Calu3 (cell line): ENCODE measurements at regions not wholly inside any gene's neighbourhood (a gene's known extent, or its start where the extent isn't known, plus 50 kb on each side); places are given as distances from the start of the nearest gene placed in this dataset.

Source experiments
- BruUV-seq: library from RNA; stranded (reverse); fragments of 400-500 nt; replicated peaks from 2 replicates; lab custom pipeline; 2021; lab: Mats Ljungman, UMichigan
- CTCF ChIA-PET: fragments of 300-600 bp; sonication (Branson Sonifier 250); formaldehyde crosslinking; loops from one replicate; lab custom pipeline; 2022; ENCODE audit warnings: antibody characterized with exemption; lab: Charles Lee
- DNase-seq: peaks from one replicate; pipeline ENCODE4 v3.0.0; 2022
- H3K27ac Mint-ChIP-seq: one replicate; pipeline ENCODE4 v1.8.0; 2022; ENCODE audit warnings: mixed read lengths; ENCODE audit not compliant: unreplicated experiment
- H3K27me3 Mint-ChIP-seq: one replicate; pipeline ENCODE4 v1.8.0; 2022; ENCODE audit warnings: mixed read lengths; ENCODE audit not compliant: unreplicated experiment
- H3K36me3 Mint-ChIP-seq: one replicate; pipeline ENCODE4 v1.8.0; 2022; ENCODE audit warnings: mild to moderate bottlenecking, moderate library complexity, mixed read lengths; ENCODE audit not compliant: insufficient read depth, unreplicated experiment
- H3K4me1 Mint-ChIP-seq: one replicate; pipeline ENCODE4 v1.8.0; 2022; ENCODE audit warnings: mild to moderate bottlenecking, low read depth, mixed read lengths; ENCODE audit not compliant: unreplicated experiment
- H3K4me3 Mint-ChIP-seq: one replicate; pipeline ENCODE4 v1.8.0; 2022; ENCODE audit warnings: mild to moderate bottlenecking, low read depth, moderate library complexity, mixed read lengths; ENCODE audit not compliant: unreplicated experiment
- H3K9me3 Mint-ChIP-seq: one replicate; pipeline ENCODE4 v1.8.0; 2022; ENCODE audit warnings: low read depth, mixed read lengths; ENCODE audit not compliant: unreplicated experiment
- intact Hi-C: fragments of 100-400 bp; cut with micrococcal nuclease; formaldehyde crosslinking; loops from one replicate; pipeline ENCODE4 v1.10.0; 2022; ENCODE audit not compliant: unreplicated experiment
- TF ChIP-seq, protein P1 (sequence below): fragments of 200-600 bp; IDR thresholded peaks from one replicate; pipeline ENCODE4 v1.8.0; 2022; ENCODE audit warnings: antibody characterized with exemption; ENCODE audit not compliant: unreplicated experiment

GRCh38 chr11:11789735-11790369, 51.9 kb upstream of the USP47 start:
- peak; percentile 38 for DNase-seq
- BruUV-seq, result no TSS peak
- Mint-ChIP-seq H3K4me1 (peaks cover 8% of the 10 kb centered on the region), H3K27me3 (peaks cover 5% of the 10 kb centered on the region), H3K36me3 (no peaks in the 10 kb centered on the region), H3K27ac (no peak overlapping the region), H3K4me3 (no peak overlapping the region), H3K9me3 (no peaks in the 10 kb centered on the region)
- TF ChIP-seq, protein P1, sequence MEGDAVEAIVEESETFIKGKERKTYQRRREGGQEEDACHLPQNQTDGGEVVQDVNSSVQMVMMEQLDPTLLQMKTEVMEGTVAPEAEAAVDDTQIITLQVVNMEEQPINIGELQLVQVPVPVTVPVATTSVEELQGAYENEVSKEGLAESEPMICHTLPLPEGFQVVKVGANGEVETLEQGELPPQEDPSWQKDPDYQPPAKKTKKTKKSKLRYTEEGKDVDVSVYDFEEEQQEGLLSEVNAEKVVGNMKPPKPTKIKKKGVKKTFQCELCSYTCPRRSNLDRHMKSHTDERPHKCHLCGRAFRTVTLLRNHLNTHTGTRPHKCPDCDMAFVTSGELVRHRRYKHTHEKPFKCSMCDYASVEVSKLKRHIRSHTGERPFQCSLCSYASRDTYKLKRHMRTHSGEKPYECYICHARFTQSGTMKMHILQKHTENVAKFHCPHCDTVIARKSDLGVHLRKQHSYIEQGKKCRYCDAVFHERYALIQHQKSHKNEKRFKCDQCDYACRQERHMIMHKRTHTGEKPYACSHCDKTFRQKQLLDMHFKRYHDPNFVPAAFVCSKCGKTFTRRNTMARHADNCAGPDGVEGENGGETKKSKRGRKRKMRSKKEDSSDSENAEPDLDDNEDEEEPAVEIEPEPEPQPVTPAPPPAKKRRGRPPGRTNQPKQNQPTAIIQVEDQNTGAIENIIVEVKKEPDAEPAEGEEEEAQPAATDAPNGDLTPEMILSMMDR, result peak; percentile 47
- CTCF ChIA-PET, result no interaction called here
- intact Hi-C loops, result loop anchor here (2.0 to 5.0 kb wide), 9 partner anchors 59 to 1018 kb away; partner anchors contain the start of gene GALNT18

DNA sequence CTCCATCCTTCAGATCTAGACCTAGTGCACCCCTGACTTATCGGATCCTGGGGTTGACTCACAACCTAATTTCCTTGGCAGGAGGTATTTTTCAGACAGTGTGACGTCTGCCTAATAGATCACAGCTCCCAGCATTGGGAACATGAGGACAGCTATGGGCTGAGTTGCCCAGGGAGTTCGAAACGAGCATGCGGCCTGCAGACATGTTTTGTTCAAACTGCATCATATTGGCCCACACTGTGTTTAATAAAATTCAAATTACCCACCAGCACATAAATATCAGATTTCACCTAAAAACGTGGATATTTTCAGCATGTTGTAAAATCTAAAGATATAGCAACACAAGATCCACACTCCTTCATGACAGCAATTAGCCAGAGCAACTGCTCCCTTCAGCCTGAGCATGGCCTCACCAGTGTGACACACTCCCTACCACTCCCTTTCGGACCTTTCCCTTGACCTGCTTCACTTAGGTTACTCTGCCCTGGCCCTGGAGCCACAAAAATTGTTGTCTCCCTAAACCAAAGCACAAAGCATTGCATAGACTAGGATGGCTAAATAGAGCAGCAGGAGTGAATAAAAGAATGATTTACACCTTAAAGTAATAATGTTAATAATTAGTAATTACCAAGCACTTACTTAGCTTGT, 53.6 kb upstream of the USP47 start:
- Mint-ChIP-seq H3K9me3 (no peaks in the 10 kb centered on the region), H3K36me3 (no peaks in the 10 kb centered on the region), H3K27me3 (peaks cover 11% of the 10 kb centered on the region), H3K4me1 (peaks cover 15% of the 10 kb centered on the region), H3K27ac (no peak overlapping the region), H3K4me3 (no peak overlapping the region)
- no TSS peak for BruUV-seq
- CTCF ChIA-PET, result interaction anchor here (0.8 to 3.4 kb wide), 5 partner anchors 166 to 1017 kb away, joined by 3 to 56 read pairs (median 4); partner anchors contain the start of gene GALNT18
- intact Hi-C loops, result loop anchor here (2.0 to 5.0 kb wide), 9 partner anchors 61 to 1016 kb away; partner anchors contain the start of gene GALNT18
- DNase-seq, result no peak
- TF ChIP-seq, protein P1, result no peak

- H3K9me3 Mint-ChIP-seq, result no peaks in the 10 kb centered on the region
- peak; percentile 75 for DNase-seq
These were observed 54.3 kb upstream of the USP47 start for GRCh38 chr11:11787305-11788062.

GRCh38 chr11:11786771-11787170, 55.0 kb upstream of the USP47 start:
- Mint-ChIP-seq H3K27ac (no peak overlapping the region), H3K4me1 (peaks cover 16% of the 10 kb centered on the region), H3K9me3 (no peaks in the 10 kb centered on the region), H3K36me3 (no peaks in the 10 kb centered on the region), H3K4me3 (no peak overlapping the region), H3K27me3 (peaks cover 25% of the 10 kb centered on the region)
- CTCF ChIA-PET, result interaction anchor here (1.2 to 3.4 kb wide), 2 partner anchors 114 to 759 kb away, joined by 3 to 56 read pairs; no protein-coding TSS in a partner anchor
- TF ChIP-seq, protein P1, result peak; percentile 51
- BruUV-seq, result no TSS peak
- intact Hi-C loops, result loop anchor here (1.0 to 5.0 kb wide), 10 partner anchors 164 to 1014 kb away; partner anchors contain the start of gene GALNT18
- DNase-seq, result peak; percentile 20

More at GRCh38 chr11:11787305-11788062, 54.3 kb upstream of the USP47 start:
- BruUV-seq, result no TSS peak
- H3K27me3 Mint-ChIP-seq, result peaks cover 18% of the 10 kb centered on the region
- peaks cover 16% of the 10 kb centered on the region for H3K4me1 Mint-ChIP-seq
- no peak overlapping the region for H3K27ac Mint-ChIP-seq
- no peaks in the 10 kb centered on the region for H3K36me3 Mint-ChIP-seq
- CTCF ChIA-PET, result interaction anchor here (0.8 to 3.4 kb wide), 6 partner anchors 115 to 1017 kb away, joined by 3 to 56 read pairs (median 4); partner anchors contain the start of gene GALNT18
- TF ChIP-seq, protein P1, result peak; percentile 79
- H3K4me3 Mint-ChIP-seq, result no peak overlapping the region
- intact Hi-C loops, result loop anchor here (1.0 to 5.0 kb wide), 11 partner anchors 61 to 1015 kb away; partner anchors contain the start of gene GALNT18
